Stomach (tissue), 8 donors: ENCODE measurements at regions not wholly inside any gene's neighbourhood (a gene's known extent, or its start where the extent isn't known, plus 50 kb on each side); places are given as distances from the start of the nearest gene placed in this dataset.
A peak's percentile ranks its signal among the peaks of the same experiment; 100 is the strongest.

Experiments used
- DNase-seq, 2 donors: peaks; one replicate each; pipeline versions ENCODE4 v3.0.0 to v3.0.0-alpha.2; 2013 to 2019
- H3K27ac ChIP-seq, 5 donors: fragments of 200-600 bp in 4 of 5; sonication (generic) in 4 of 5; one replicate each; pipeline ENCODE4 v1.5.1; 2013 to 2019; ENCODE audit warnings: mild to moderate bottlenecking in 1 of 5, moderate library complexity in 1 of 5
- H3K27me3 ChIP-seq, 3 donors: fragments of 200-600 bp; sonication (generic); one replicate each; pipeline ENCODE4 v1.5.1; 2017 to 2019; ENCODE audit warnings: mixed run types in 1 of 3
- H3K36me3 ChIP-seq, 4 donors: fragments of 200-600 bp; sonication (generic); 1 replicate in 3 of 4; 2 replicates in 1 of 4; pipeline ENCODE4 v1.5.1; 2016 to 2019
- H3K4me1 ChIP-seq, 4 donors: fragments of 200-600 bp; sonication (generic); one replicate each; pipeline ENCODE4 v1.5.1; 2016 to 2019
- H3K4me3 ChIP-seq, 4 donors: fragments of 200-600 bp; sonication (generic) in 3 of 4; one replicate each; pipeline ENCODE4 v1.5.1; 2016 to 2019; ENCODE audit warnings: mild to moderate bottlenecking in 1 of 4
- H3K9me3 ChIP-seq, 4 donors: fragments of 200-600 bp; sonication (generic); one replicate each; pipeline ENCODE4 v1.5.1; 2016 to 2019
- CTCF ChIP-seq, 7 experiments: fragments of 450-650 bp in 4 of 7; fragments of 200-600 bp in 3 of 7; sonication (generic) in 3 of 7; IDR thresholded peaks; one replicate each; pipeline ENCODE4 v1.5.1; 2016 to 2019; ENCODE audit warnings: antibody characterized with exemption in 7 of 7, control low read depth in 2 of 7, mild to moderate bottlenecking in 1 of 7
- EP300 ChIP-seq: sonication (generic); formaldehyde crosslinking; IDR thresholded peaks from one replicate; pipeline ENCODE4 v1.6.1; 2017; ENCODE audit warnings: antibody characterized with exemption
- POLR2A ChIP-seq, 4 donors: fragments of 450-650 bp; IDR thresholded peaks; one replicate each; pipeline ENCODE4 v1.6.1; 2016; ENCODE audit warnings: antibody characterized with exemption in 4 of 4, control low read depth in 2 of 4, mild to moderate bottlenecking in 1 of 4, moderate library complexity in 1 of 4
- POLR2AphosphoS5 ChIP-seq, 3 donors: sonication (generic); formaldehyde crosslinking; IDR thresholded peaks; one replicate each; pipeline ENCODE4 v1.6.1; 2016; ENCODE audit warnings: antibody characterized with exemption in 3 of 3
- WGBS, 5 donors: extraction: QIAGEN DNeasy Blood & Tissue Kit in 3 of 5; methylation state at CpG; one replicate each; pipeline versions ENCODE4 v1.1.5 to v1.1.7; 2013 to 2018; 5-methylcytosine and 5-hydroxymethylcytosine counted together
- intact Hi-C: fragments of 100-400 bp; cut with DNase I; formaldehyde crosslinking; loops from one replicate; pipeline ENCODE4 v1.15.1; 2023; ENCODE audit warnings: low total_unique reads
- donor health status: healthy with polysubstance abuse.
- donor health status: Bipolar disorder and iron deficiency.
- donor health status: healthy.

- H3K27ac ChIP-seq: no peak overlapping the region
- DNase-seq: peak in 1 of 2 donors; percentile 43
- no peaks in the 10 kb centered on the region for H3K27me3 ChIP-seq
- no peak overlapping the region for H3K4me3 ChIP-seq
- H3K4me1 ChIP-seq: peaks cover 0 to 5% (median 0%) of the 10 kb centered on the region in 4 donors
- intact Hi-C loops: no loop called here
- H3K9me3 ChIP-seq: no peaks in the 10 kb centered on the region
- TF ChIP-seq POLR2AphosphoS5 (IDR thresholded peaks at IDR 0.05) (no peak), POLR2A (IDR thresholded peaks at IDR 0.05) (no peak), EP300 (no peak), CTCF (IDR thresholded peaks at IDR 0.05) (no peak)
- 65 to 74% (median 69%) methylated on average over 6 of the region's 6 CpGs for WGBS, 5 donors
- no peaks in the 10 kb centered on the region for H3K36me3 ChIP-seq
Measured at GRCh38 chr9:16221366-16221765, 649.1 kb downstream of the BNC2 start.

GRCh38 chr9:16221822-16222547, 648.5 kb downstream of the BNC2 start:
- no peaks in the 10 kb centered on the region for H3K36me3 ChIP-seq
- H3K9me3 ChIP-seq: no peaks in the 10 kb centered on the region
- H3K4me3 ChIP-seq: no peak overlapping the region
- WGBS, 5 donors: 36 to 53% (median 47%) methylated on average over 3 of the region's 3 CpGs
- DNase-seq: no peak
- H3K27me3 ChIP-seq: no peaks in the 10 kb centered on the region
- H3K4me1 ChIP-seq: peaks cover 0 to 5% (median 0%) of the 10 kb centered on the region in 4 donors
- intact Hi-C loops: no loop called here
- TF ChIP-seq EP300 (no peak), POLR2AphosphoS5 (IDR thresholded peaks at IDR 0.05) (no peak), POLR2A (IDR thresholded peaks at IDR 0.05) (no peak), CTCF (IDR thresholded peaks at IDR 0.05) (no peak)
- no peak overlapping the region for H3K27ac ChIP-seq

DNA sequence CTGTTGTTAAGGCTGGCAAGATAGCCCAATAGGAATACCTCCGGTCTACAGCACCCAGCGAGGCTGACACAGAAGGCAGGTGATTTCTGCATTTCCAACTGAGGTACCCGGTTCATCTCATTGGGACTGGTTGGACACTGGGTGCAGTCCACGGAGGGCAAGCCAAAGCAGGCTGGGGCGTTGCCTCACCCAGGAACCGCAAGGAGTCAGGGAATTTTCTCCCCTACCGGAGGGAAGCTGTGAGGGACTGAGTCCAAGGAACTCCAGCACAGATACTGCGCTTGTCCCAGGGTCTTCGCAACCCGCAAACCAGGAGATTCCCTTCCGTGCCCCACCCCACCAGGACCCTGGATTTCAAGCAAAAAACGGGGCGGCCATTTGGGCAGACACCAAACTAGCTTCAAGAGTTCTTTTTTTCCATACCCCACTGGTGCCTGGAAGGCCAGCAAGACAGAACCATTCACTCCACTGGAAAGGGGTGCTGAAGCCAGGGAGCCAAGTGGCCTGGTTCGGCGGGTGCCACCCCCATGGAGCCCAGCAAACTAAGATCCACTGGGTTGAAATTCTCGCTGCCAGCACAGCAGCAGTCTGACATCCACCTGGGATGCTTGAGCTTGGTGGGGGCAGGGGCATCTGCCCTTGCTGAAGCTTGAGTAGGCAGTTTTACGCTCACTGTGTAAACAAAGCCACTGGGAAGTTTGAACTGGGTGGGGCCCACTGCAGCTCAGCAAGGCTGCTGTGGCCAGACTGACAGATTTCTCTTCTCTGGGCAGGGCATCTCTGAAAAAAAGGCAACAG, 647.2 kb downstream of the BNC2 start:
- Histone ChIP-seq H3K4me3 (no peak overlapping the region), H3K27me3 (no peaks in the 10 kb centered on the region), H3K36me3 (no peaks in the 10 kb centered on the region), H3K27ac (no peak overlapping the region), H3K4me1 (peaks cover 0 to 5% (median 0%) of the 10 kb centered on the region in 4 donors), H3K9me3 (no peaks in the 10 kb centered on the region)
- peak in 1 of 2 donors; percentile 60 for DNase-seq
- 82 to 87% (median 84%) methylated on average over 15 to 17 of the region's 17 CpGs for WGBS, 5 donors
- TF ChIP-seq EP300 (no peak), POLR2AphosphoS5 (IDR thresholded peaks at IDR 0.05) (no peak), POLR2A (IDR thresholded peaks at IDR 0.05) (no peak), CTCF (IDR thresholded peaks at IDR 0.05) (no peak)
- intact Hi-C loops: no loop called here

- 90 to 96% (median 93%) methylated on average over 10 of the region's 10 CpGs for WGBS, 5 donors
- DNase-seq: no peak
- intact Hi-C loops: no loop called here
- Histone ChIP-seq H3K4me3 (no peak overlapping the region), H3K4me1 (no peaks in the 10 kb centered on the region), H3K9me3 (peaks cover 0 to 18% (median 8%) of the 10 kb centered on the region in 4 donors), H3K27ac (no peak overlapping the region), H3K27me3 (no peaks in the 10 kb centered on the region), H3K36me3 (no peaks in the 10 kb centered on the region)
- TF ChIP-seq EP300: no peak
- no peak for TF ChIP-seq POLR2A (IDR thresholded peaks at IDR 0.05)
- TF ChIP-seq CTCF (IDR thresholded peaks at IDR 0.05): no peak
- TF ChIP-seq POLR2AphosphoS5 (IDR thresholded peaks at IDR 0.05): no peak
Measured at GRCh38 chr9:16230731-16231130, 639.7 kb downstream of the BNC2 start.
